ENCODE measurements at regions not wholly inside any gene's neighbourhood (a gene's known extent, or its start where the extent isn't known, plus 50 kb on each side); places are given as distances from the start of the nearest gene placed in this dataset.

GRCh38 chr2:228701506-228701905, 520.0 kb upstream of the SPHKAP start:
- Mint-ChIP-seq H3K27me3 (peaks cover 3% of the 10 kb centered on the region), H3K27ac (peak overlapping the region; percentile 7), H3K4me1 (ENCODE audit: low read depth) (peaks cover 6% of the 10 kb centered on the region), H3K36me3 (ENCODE audit: insufficient read depth) (no peaks in the 10 kb centered on the region), H3K9me3 (ENCODE audit: low read depth) (no peaks in the 10 kb centered on the region), H3K4me3 (ENCODE audit: low read depth) (no peak overlapping the region)
- no peak for DNase-seq (ENCODE audit: low spot score, unreplicated experiment)
- TF ChIP-seq CTCF (IDR thresholded peaks at IDR 0.05; ENCODE audit: unreplicated experiment): no peak

GRCh38 chr2:228700638-228701037, 519.2 kb upstream of the SPHKAP start:
- peaks cover 6% of the 10 kb centered on the region for H3K4me1 Mint-ChIP-seq (ENCODE audit: low read depth)
- peaks cover 3% of the 10 kb centered on the region for H3K27me3 Mint-ChIP-seq
- no peak overlapping the region for H3K27ac Mint-ChIP-seq
- no peak overlapping the region for H3K4me3 Mint-ChIP-seq (ENCODE audit: low read depth)
- no peak for TF ChIP-seq CTCF (IDR thresholded peaks at IDR 0.05; ENCODE audit: unreplicated experiment)
- H3K9me3 Mint-ChIP-seq (ENCODE audit: low read depth): no peaks in the 10 kb centered on the region
- H3K36me3 Mint-ChIP-seq (ENCODE audit: insufficient read depth): no peaks in the 10 kb centered on the region
- no peak for DNase-seq (ENCODE audit: low spot score, unreplicated experiment)

DNA sequence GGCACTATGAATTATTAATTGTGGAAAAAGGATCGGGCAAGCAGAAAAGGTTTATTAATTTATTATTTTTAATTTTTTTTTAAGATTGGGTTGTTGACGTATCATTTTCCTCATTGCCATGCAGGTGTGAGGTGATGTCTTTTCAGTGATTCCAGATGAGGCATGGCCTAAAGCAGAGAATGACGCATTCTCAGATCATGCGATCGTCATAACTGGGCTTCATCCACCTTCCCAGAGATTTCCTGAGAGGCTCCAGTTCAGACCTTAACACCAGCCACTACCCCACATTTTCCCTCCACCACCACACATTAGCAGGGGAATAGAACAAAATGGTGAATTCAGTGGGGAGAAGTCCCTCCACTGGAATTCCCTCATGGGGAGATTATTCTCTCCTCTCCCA, 518.4 kb upstream of the SPHKAP start:
- no peak for DNase-seq (ENCODE audit: low spot score, unreplicated experiment)
- Mint-ChIP-seq H3K4me3 (ENCODE audit: low read depth) (no peak overlapping the region), H3K27ac (no peak overlapping the region), H3K27me3 (peaks cover 3% of the 10 kb centered on the region), H3K9me3 (ENCODE audit: low read depth) (no peaks in the 10 kb centered on the region), H3K36me3 (ENCODE audit: insufficient read depth) (no peaks in the 10 kb centered on the region), H3K4me1 (ENCODE audit: low read depth) (peaks cover 6% of the 10 kb centered on the region)
- TF ChIP-seq CTCF (IDR thresholded peaks at IDR 0.05; ENCODE audit: unreplicated experiment): no peak

DNA sequence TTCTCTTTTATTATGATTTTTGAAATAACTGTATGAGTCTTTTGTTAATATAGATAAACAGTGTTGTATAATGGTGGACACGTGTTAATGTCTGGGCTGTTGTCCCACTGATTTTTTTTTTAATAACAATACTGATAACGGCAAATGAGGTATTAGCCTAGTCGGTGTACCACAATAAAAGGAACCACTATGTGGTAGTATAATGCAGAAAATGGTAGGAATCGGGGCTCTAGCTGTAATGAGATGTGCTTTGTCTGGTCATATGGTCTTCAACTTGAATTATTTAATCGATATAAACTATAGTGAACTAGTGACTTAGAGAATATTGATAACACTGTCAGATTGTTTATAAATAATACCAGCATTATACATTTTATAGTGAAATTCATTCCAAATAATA, 517.9 kb upstream of the SPHKAP start:
- Mint-ChIP-seq H3K4me1 (ENCODE audit: low read depth) (peaks cover 6% of the 10 kb centered on the region), H3K27me3 (peaks cover 3% of the 10 kb centered on the region), H3K36me3 (ENCODE audit: insufficient read depth) (no peaks in the 10 kb centered on the region), H3K4me3 (ENCODE audit: low read depth) (no peak overlapping the region), H3K9me3 (ENCODE audit: low read depth) (peaks cover 1% of the 10 kb centered on the region), H3K27ac (no peak overlapping the region)
- no peak for TF ChIP-seq CTCF (IDR thresholded peaks at IDR 0.05; ENCODE audit: unreplicated experiment)
- no peak for DNase-seq (ENCODE audit: low spot score, unreplicated experiment)

DNA sequence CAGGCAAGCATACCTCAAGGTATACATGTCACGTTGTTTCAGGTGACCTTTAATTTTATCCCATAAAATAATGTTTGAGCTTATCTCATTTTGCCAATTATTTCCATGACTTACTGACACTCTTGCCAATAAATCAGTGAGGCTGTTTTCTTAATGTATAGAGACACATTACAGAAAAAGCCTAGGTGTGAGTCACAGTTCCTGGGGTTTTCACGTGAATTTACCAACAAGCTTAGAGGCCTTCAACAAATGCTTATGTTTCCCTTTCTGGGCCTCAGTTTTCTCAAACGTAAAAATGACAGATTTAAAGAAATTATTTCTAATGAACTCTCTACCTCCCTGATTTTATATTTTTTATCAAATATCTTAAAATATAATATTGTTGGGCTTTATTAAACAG, 517.5 kb upstream of the SPHKAP start:
- H3K4me3 Mint-ChIP-seq (ENCODE audit: low read depth): no peak overlapping the region
- H3K27ac Mint-ChIP-seq: no peak overlapping the region
- H3K9me3 Mint-ChIP-seq (ENCODE audit: low read depth): peaks cover 5% of the 10 kb centered on the region
- H3K27me3 Mint-ChIP-seq: no peaks in the 10 kb centered on the region
- H3K36me3 Mint-ChIP-seq (ENCODE audit: insufficient read depth): no peaks in the 10 kb centered on the region
- H3K4me1 Mint-ChIP-seq (ENCODE audit: low read depth): peaks cover 6% of the 10 kb centered on the region
- DNase-seq (ENCODE audit: low spot score, unreplicated experiment): no peak
- no peak for TF ChIP-seq CTCF (IDR thresholded peaks at IDR 0.05; ENCODE audit: unreplicated experiment)

Measured in progenitor cell of endocrine pancreas (in vitro differentiated cells).